Endodermal cell (in vitro differentiated cells): ENCODE measurements at regions not wholly inside any gene's neighbourhood (a gene's known extent, or its start where the extent isn't known, plus 50 kb on each side); places are given as distances from the start of the nearest gene placed in this dataset.

ENCODE experiments used
- DNase-seq: peaks from one replicate; pipeline ENCODE4 v3.0.0-alpha.2; 2017
- H3K27ac ChIP-seq: 2 replicates; pipeline ENCODE4 v1.5.1; 2013; ENCODE audit warnings: mild to moderate bottlenecking, low read depth, low read length, moderate library complexity
- H3K27me3 ChIP-seq: 2 replicates; pipeline ENCODE4 v1.6.1; 2013; ENCODE audit warnings: mild to moderate bottlenecking, low read length, moderate library complexity; ENCODE audit not compliant: insufficient read depth, control insufficient read depth, poor library complexity, severe bottlenecking
- H3K36me3 ChIP-seq: 2 replicates; pipeline ENCODE4 v1.7.0; 2013; ENCODE audit warnings: mild to moderate bottlenecking, low read length, moderate library complexity; ENCODE audit not compliant: control insufficient read depth, insufficient read depth
- H3K4me1 ChIP-seq: one replicate; pipeline ENCODE4 v1.7.0; 2013; ENCODE audit warnings: low read length; ENCODE audit not compliant: control insufficient read depth, insufficient read depth
- H3K4me3 ChIP-seq: 2 replicates; pipeline ENCODE4 v1.5.1; 2013; ENCODE audit warnings: mild to moderate bottlenecking, low read length, moderate library complexity
- H3K9ac ChIP-seq: 2 replicates; pipeline ENCODE4 v1.6.1; 2013; ENCODE audit warnings: mild to moderate bottlenecking, low read length, moderate library complexity; ENCODE audit not compliant: poor library complexity, severe bottlenecking; ENCODE audit errors: extremely low read depth
- H3K9me3 ChIP-seq: 2 replicates; pipeline ENCODE4 v1.6.1; 2013; ENCODE audit warnings: mild to moderate bottlenecking, low read length, moderate library complexity; ENCODE audit not compliant: control insufficient read depth
- H3K27ac Mint-ChIP-seq: 2 replicates; pipeline ENCODE4 v1.8.0; 2020; ENCODE audit warnings: mixed read lengths
- H3K27me3 Mint-ChIP-seq: 2 replicates; pipeline ENCODE4 v1.8.0; 2021; ENCODE audit warnings: mild to moderate bottlenecking, mixed read lengths; ENCODE audit not compliant: insufficient read depth
- H3K36me3 Mint-ChIP-seq: 2 replicates; pipeline ENCODE4 v1.8.0; 2020; ENCODE audit warnings: low read depth, mixed read lengths
- H3K4me1 Mint-ChIP-seq: 2 replicates; pipeline ENCODE4 v1.8.0; 2020; ENCODE audit warnings: mixed read lengths
- H3K4me3 Mint-ChIP-seq: 2 replicates; pipeline ENCODE4 v1.8.0; 2020; ENCODE audit warnings: mild to moderate bottlenecking, moderate library complexity, mixed read lengths
- H3K9me3 Mint-ChIP-seq: 2 replicates; pipeline ENCODE4 v1.8.0; 2020; ENCODE audit warnings: mild to moderate bottlenecking, mixed read lengths
- WGBS, 2 experiments: methylation state at CpG; one replicate each; pipeline versions ENCODE4 v1.1.5 to v1.1.7; 2013; ENCODE audit warnings: missing lambda C conversion rate in 2 of 2, mixed read lengths in 1 of 2; ENCODE audit not compliant: insufficient coverage in 1 of 2, insufficient read length in 1 of 2; 5-methylcytosine and 5-hydroxymethylcytosine counted together
- TF ChIP-seq, protein P1 (sequence below): fragments of 200-600 bp; sonication (generic); conservative IDR thresholded peaks from 2 replicates; pipeline ENCODE4 v1.5.0; 2021; ENCODE audit warnings: antibody characterized with exemption, mild to moderate bottlenecking

DNA sequence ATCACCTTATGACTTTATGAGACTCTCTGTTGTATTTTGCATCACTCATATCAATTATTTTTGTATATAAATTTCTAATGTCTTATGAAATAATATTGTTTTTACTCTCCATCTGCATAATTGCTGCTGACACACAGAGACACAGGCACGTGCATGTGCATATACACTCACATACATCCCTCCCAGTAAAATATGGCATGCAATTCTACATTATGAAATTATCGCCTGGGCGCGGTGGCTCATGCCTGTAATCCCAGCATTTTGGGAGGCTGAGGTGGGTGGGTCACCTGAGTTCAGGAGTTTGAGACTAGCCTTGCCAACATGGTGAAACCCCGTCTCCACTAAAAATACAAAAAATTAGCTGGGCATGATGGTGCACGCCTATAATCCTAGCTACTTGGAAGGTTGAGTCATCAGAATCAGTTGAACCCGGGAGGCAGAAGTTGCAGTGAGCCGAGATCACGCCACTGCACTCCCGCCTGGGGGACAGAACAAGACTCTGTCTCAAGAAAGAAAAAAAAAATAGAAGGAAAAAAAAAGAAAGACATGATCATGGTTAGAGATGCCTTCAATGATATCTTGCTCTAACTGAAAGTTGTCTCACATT is 96.7 kb upstream of the LUZP2 start:
- H3K9me3 ChIP-seq = no peaks in the 10 kb centered on the region
- no peak overlapping the region for H3K27ac ChIP-seq
- TF ChIP-seq, protein P1, sequence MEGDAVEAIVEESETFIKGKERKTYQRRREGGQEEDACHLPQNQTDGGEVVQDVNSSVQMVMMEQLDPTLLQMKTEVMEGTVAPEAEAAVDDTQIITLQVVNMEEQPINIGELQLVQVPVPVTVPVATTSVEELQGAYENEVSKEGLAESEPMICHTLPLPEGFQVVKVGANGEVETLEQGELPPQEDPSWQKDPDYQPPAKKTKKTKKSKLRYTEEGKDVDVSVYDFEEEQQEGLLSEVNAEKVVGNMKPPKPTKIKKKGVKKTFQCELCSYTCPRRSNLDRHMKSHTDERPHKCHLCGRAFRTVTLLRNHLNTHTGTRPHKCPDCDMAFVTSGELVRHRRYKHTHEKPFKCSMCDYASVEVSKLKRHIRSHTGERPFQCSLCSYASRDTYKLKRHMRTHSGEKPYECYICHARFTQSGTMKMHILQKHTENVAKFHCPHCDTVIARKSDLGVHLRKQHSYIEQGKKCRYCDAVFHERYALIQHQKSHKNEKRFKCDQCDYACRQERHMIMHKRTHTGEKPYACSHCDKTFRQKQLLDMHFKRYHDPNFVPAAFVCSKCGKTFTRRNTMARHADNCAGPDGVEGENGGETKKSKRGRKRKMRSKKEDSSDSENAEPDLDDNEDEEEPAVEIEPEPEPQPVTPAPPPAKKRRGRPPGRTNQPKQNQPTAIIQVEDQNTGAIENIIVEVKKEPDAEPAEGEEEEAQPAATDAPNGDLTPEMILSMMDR = no peak
- H3K27me3 ChIP-seq = no peaks in the 10 kb centered on the region
- H3K4me3 Mint-ChIP-seq = no peak overlapping the region
- H3K27ac Mint-ChIP-seq = no peak overlapping the region
- H3K27me3 Mint-ChIP-seq = no peaks in the 10 kb centered on the region
- H3K36me3 Mint-ChIP-seq = no peaks in the 10 kb centered on the region
- peaks cover 3% of the 10 kb centered on the region for H3K4me1 ChIP-seq
- H3K4me3 ChIP-seq = no peak overlapping the region
- H3K9ac ChIP-seq = no peak overlapping the region
- no peaks in the 10 kb centered on the region for H3K4me1 Mint-ChIP-seq
- peaks cover 1% of the 10 kb centered on the region for H3K9me3 Mint-ChIP-seq
- no peaks in the 10 kb centered on the region for H3K36me3 ChIP-seq
- 86 to 96% methylated on average over 8 to 10 of the region's 10 CpGs for WGBS, 2 experiments
- DNase-seq = no peak

DNA sequence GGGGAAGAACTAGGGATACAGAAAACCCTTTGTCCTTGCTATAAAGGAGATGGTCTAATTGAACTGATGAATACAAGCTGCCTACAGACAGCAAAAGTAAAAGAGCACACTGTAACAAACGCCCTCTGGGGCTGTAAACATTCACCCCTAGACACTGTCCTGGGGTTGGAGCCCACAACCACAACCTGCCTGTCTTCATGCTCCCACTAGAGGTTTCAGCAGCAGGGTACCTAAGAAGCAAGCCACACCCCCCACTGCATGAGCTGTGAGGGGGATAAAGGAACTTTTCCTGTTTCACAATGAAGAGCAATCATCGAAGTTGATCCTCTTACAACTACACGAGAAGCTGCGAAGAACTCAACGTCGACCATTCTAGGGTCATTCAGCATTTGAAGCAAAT is 90.5 kb upstream of the LUZP2 start:
- Histone ChIP-seq H3K9me3 (no peaks in the 10 kb centered on the region), H3K36me3 (no peaks in the 10 kb centered on the region), H3K27me3 (no peaks in the 10 kb centered on the region), H3K9ac (no peak overlapping the region), H3K4me3 (no peak overlapping the region), H3K4me1 (no peaks in the 10 kb centered on the region), H3K27ac (no peak overlapping the region)
- peak; percentile 54 for DNase-seq
- TF ChIP-seq, protein P1 = no peak
- Mint-ChIP-seq H3K9me3 (peaks cover 1% of the 10 kb centered on the region), H3K36me3 (no peaks in the 10 kb centered on the region), H3K4me3 (no peak overlapping the region), H3K27me3 (no peaks in the 10 kb centered on the region), H3K4me1 (peaks cover 16% of the 10 kb centered on the region), H3K27ac (no peak overlapping the region)
- WGBS, 2 experiments = 78% methylated on average over 6 of the region's 6 CpGs; no CpG with 5 or more reads in 1 of the 2 experiments

DNA sequence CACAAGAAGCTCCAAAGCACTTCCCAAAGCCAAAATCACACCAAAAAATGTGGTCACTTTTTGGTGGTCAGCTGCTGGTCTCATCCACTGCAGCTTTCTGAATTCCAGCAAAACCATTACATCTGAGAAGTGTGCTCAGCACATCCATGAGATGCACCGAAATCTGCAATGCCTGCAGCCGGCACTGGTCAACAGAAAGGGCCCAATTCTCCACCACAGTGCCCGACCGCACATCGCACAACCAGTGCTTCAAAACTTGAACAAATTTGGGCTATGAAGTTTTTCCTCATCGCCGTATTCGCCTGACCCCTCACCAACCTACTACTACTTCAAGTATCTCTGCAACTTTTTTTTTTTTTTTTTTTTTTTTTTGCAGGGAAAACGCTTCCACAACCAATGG is 89.9 kb upstream of the LUZP2 start:
- no peaks in the 10 kb centered on the region for H3K9me3 Mint-ChIP-seq
- no peak overlapping the region for H3K27ac Mint-ChIP-seq
- 96 to 100% methylated on average over 3 to 9 of the region's 9 CpGs for WGBS, 2 experiments
- H3K4me3 Mint-ChIP-seq = no peak overlapping the region
- H3K4me1 Mint-ChIP-seq = peaks cover 16% of the 10 kb centered on the region
- Histone ChIP-seq H3K27ac (no peak overlapping the region), H3K27me3 (no peaks in the 10 kb centered on the region), H3K9me3 (no peaks in the 10 kb centered on the region), H3K4me3 (no peak overlapping the region), H3K4me1 (no peaks in the 10 kb centered on the region), H3K36me3 (no peaks in the 10 kb centered on the region), H3K9ac (no peak overlapping the region)
- TF ChIP-seq, protein P1 = no peak
- DNase-seq = no peak
- H3K36me3 Mint-ChIP-seq = no peaks in the 10 kb centered on the region
- H3K27me3 Mint-ChIP-seq = no peaks in the 10 kb centered on the region
